HG02763 (cell line): ENCODE measurements at regions not wholly inside any gene's neighbourhood (a gene's known extent, or its start where the extent isn't known, plus 50 kb on each side); places are given as distances from the start of the nearest gene placed in this dataset.
"Not testable (repeated sequence)": the region's sequence is repeated elsewhere in the genome, so short reads cannot be mapped to it uniquely, and the experiment has no call there.

Experiments used
- ATAC-seq: cut with Tn5 transposase; IDR thresholded peaks from one replicate; pipeline ENCODE4 v1.9.1; 2021; ENCODE audit warnings: mild to moderate bottlenecking, moderate library complexity; ENCODE audit not compliant: unreplicated experiment

- peak; percentile 48 for ATAC-seq
Measured at GRCh38 chr6:28657769-28658465, 132.2 kb downstream of the GPX5 start.

GRCh38 chr6:28658475-28659249, 133.0 kb downstream of the GPX5 start:
- ATAC-seq: no peak

- ATAC-seq: no peak
Measured at GRCh38 chr6:28659250-28659566, 133.5 kb downstream of the GPX5 start.

GRCh38 chr6:28661097-28661713, 135.5 kb downstream of the GPX5 start:
- ATAC-seq: no peak

GRCh38 chr6:28664870-28665396, 139.3 kb downstream of the GPX5 start:
- ATAC-seq: no peak

GRCh38 chr6:28673417-28673786, 147.7 kb downstream of the GPX5 start:
- no peak for ATAC-seq

- ATAC-seq: no peak
Measured at GRCh38 chr6:28673787-28674671, 148.3 kb downstream of the GPX5 start.

GRCh38 chr6:28675600-28675999, 149.9 kb downstream of the GPX5 start:
- no peak for ATAC-seq

- no peak for ATAC-seq
Measured at GRCh38 chr6:28682542-28682941, 156.9 kb downstream of the GPX5 start.

GRCh38 chr6:28682956-28683685, 157.4 kb downstream of the GPX5 start:
- not testable (repeated sequence) for ATAC-seq

- ATAC-seq: no peak
Measured at GRCh38 chr6:28683945-28684538, 158.4 kb downstream of the GPX5 start.

- ATAC-seq: not testable (repeated sequence)
Measured at GRCh38 chr6:28685960-28686359, 160.3 kb downstream of the GPX5 start.

GRCh38 chr6:28686446-28687027, 160.9 kb downstream of the GPX5 start:
- not testable (repeated sequence) for ATAC-seq

GRCh38 chr6:28687309-28687981, 161.8 kb downstream of the GPX5 start:
- ATAC-seq: not testable (repeated sequence)

GRCh38 chr6:28691991-28692390, 166.3 kb downstream of the GPX5 start:
- not testable (repeated sequence) for ATAC-seq

- ATAC-seq: no peak
Measured at GRCh38 chr6:28693033-28693750, 167.5 kb downstream of the GPX5 start.

- no peak for ATAC-seq
Measured at GRCh38 chr6:28693751-28694443, 168.2 kb downstream of the GPX5 start.

GRCh38 chr6:28695715-28696114, 170.0 kb downstream of the GPX5 start:
- no peak for ATAC-seq
